OCI-LY1 (cell line): ENCODE measurements at regions not wholly inside any gene's neighbourhood (a gene's known extent, or its start where the extent isn't known, plus 50 kb on each side); places are given as distances from the start of the nearest gene placed in this dataset.

Experiments used
- EZH2 ChIP-seq: fragments of 200-600 bp; sonication (generic), shearing (Covaris generic); IDR thresholded peaks from 2 replicates; pipeline ENCODE4 v1.8.0; 2017; ENCODE audit warnings: borderline replicate concordance, mixed run types, mild to moderate bottlenecking, antibody characterized with exemption, low read length, moderate library complexity, mixed read lengths
- TF ChIP-seq, protein P1 (sequence below): fragments of 200-600 bp; sonication (generic), shearing (Covaris generic); IDR thresholded peaks from 2 replicates; pipeline ENCODE4 v1.5.1; 2017; ENCODE audit warnings: mild to moderate bottlenecking, antibody characterized with exemption, low read length, moderate library complexity, mixed read lengths

DNA sequence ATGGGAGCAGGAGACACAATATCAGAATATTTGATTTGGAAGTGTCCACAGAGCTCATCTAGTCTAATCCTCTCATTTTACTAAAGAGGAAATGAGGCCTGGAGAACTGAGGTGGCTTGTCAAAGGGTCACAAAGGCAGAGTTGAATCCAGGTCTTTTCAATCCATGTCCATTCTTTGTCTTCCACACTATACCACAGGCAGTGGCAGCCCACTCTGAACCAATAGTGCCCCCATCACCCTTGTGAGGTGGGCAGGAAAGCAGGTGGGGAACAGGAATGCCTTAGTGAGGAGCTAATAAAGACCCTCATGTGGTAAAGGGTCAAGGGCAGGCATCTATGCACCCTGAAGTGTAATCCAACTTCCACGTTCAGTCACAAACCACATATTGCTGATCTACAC, 134.8 kb upstream of the EGLN3 start:
- TF ChIP-seq, protein P1, sequence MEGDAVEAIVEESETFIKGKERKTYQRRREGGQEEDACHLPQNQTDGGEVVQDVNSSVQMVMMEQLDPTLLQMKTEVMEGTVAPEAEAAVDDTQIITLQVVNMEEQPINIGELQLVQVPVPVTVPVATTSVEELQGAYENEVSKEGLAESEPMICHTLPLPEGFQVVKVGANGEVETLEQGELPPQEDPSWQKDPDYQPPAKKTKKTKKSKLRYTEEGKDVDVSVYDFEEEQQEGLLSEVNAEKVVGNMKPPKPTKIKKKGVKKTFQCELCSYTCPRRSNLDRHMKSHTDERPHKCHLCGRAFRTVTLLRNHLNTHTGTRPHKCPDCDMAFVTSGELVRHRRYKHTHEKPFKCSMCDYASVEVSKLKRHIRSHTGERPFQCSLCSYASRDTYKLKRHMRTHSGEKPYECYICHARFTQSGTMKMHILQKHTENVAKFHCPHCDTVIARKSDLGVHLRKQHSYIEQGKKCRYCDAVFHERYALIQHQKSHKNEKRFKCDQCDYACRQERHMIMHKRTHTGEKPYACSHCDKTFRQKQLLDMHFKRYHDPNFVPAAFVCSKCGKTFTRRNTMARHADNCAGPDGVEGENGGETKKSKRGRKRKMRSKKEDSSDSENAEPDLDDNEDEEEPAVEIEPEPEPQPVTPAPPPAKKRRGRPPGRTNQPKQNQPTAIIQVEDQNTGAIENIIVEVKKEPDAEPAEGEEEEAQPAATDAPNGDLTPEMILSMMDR, result no peak
- no peak for TF ChIP-seq EZH2
